ENCODE measurements at regions not wholly inside any gene's neighbourhood (a gene's known extent, or its start where the extent isn't known, plus 50 kb on each side); places are given as distances from the start of the nearest gene placed in this dataset.

GRCh38 chr1:232290570-232290969 is 339.4 kb downstream of the SIPA1L2 start:
- Mint-ChIP-seq H3K9me3 (no peaks in the 10 kb centered on the region), H3K4me3 (no peak overlapping the region), H3K27ac (no peak overlapping the region), H3K36me3 (no peaks in the 10 kb centered on the region), H3K4me1 (no peaks in the 10 kb centered on the region), H3K27me3 (peaks cover 2% of the 10 kb centered on the region)

GRCh38 chr1:232287676-232288569 is 342.0 kb downstream of the SIPA1L2 start:
- Mint-ChIP-seq H3K4me1 (no peaks in the 10 kb centered on the region), H3K9me3 (no peaks in the 10 kb centered on the region), H3K36me3 (no peaks in the 10 kb centered on the region), H3K27ac (no peak overlapping the region), H3K27me3 (peaks cover 2% of the 10 kb centered on the region), H3K4me3 (no peak overlapping the region)

- Mint-ChIP-seq H3K27me3 (no peaks in the 10 kb centered on the region), H3K27ac (no peak overlapping the region), H3K9me3 (no peaks in the 10 kb centered on the region), H3K4me3 (no peak overlapping the region), H3K4me1 (no peaks in the 10 kb centered on the region), H3K36me3 (no peaks in the 10 kb centered on the region)
Observed at GRCh38 chr1:232285138-232285537, 344.8 kb downstream of the SIPA1L2 start.

- Mint-ChIP-seq H3K36me3 (no peaks in the 10 kb centered on the region), H3K4me1 (no peaks in the 10 kb centered on the region), H3K27ac (no peak overlapping the region), H3K4me3 (no peak overlapping the region), H3K27me3 (no peaks in the 10 kb centered on the region), H3K9me3 (no peaks in the 10 kb centered on the region)
Observed at GRCh38 chr1:232283864-232284263, 346.1 kb downstream of the SIPA1L2 start.

- Mint-ChIP-seq H3K4me1 (no peaks in the 10 kb centered on the region), H3K27ac (no peak overlapping the region), H3K4me3 (no peak overlapping the region), H3K36me3 (no peaks in the 10 kb centered on the region), H3K9me3 (no peaks in the 10 kb centered on the region), H3K27me3 (no peaks in the 10 kb centered on the region)
Observed at GRCh38 chr1:232282498-232282897, 347.4 kb downstream of the SIPA1L2 start.

GRCh38 chr1:232280910-232281309 is 349.0 kb downstream of the SIPA1L2 start:
- Mint-ChIP-seq H3K27ac (no peak overlapping the region), H3K4me3 (no peak overlapping the region), H3K9me3 (no peaks in the 10 kb centered on the region), H3K4me1 (no peaks in the 10 kb centered on the region), H3K27me3 (no peaks in the 10 kb centered on the region), H3K36me3 (no peaks in the 10 kb centered on the region)

- no peak overlapping the region for H3K27ac Mint-ChIP-seq
- no peaks in the 10 kb centered on the region for H3K9me3 Mint-ChIP-seq
- H3K4me3 Mint-ChIP-seq, result no peak overlapping the region
- H3K27me3 Mint-ChIP-seq, result no peaks in the 10 kb centered on the region
- no peaks in the 10 kb centered on the region for H3K4me1 Mint-ChIP-seq
- no peaks in the 10 kb centered on the region for H3K36me3 Mint-ChIP-seq
Observed at GRCh38 chr1:232279909-232280400, 350.0 kb downstream of the SIPA1L2 start.

- Mint-ChIP-seq H3K4me1 (no peaks in the 10 kb centered on the region), H3K36me3 (no peaks in the 10 kb centered on the region), H3K9me3 (no peaks in the 10 kb centered on the region), H3K4me3 (no peak overlapping the region), H3K27ac (no peak overlapping the region), H3K27me3 (no peaks in the 10 kb centered on the region)
Observed at GRCh38 chr1:232278925-232279324, 351.0 kb downstream of the SIPA1L2 start.

- Mint-ChIP-seq H3K9me3 (no peaks in the 10 kb centered on the region), H3K36me3 (no peaks in the 10 kb centered on the region), H3K4me3 (no peak overlapping the region), H3K27ac (no peak overlapping the region), H3K27me3 (peaks cover 5% of the 10 kb centered on the region), H3K4me1 (no peaks in the 10 kb centered on the region)
Observed at GRCh38 chr1:232276651-232277050, 353.3 kb downstream of the SIPA1L2 start.

GRCh38 chr1:232274999-232275710 is 354.8 kb downstream of the SIPA1L2 start:
- no peak overlapping the region for H3K4me3 Mint-ChIP-seq
- no peaks in the 10 kb centered on the region for H3K9me3 Mint-ChIP-seq
- H3K27me3 Mint-ChIP-seq, result peaks cover 5% of the 10 kb centered on the region
- no peak overlapping the region for H3K27ac Mint-ChIP-seq
- H3K36me3 Mint-ChIP-seq, result no peaks in the 10 kb centered on the region
- H3K4me1 Mint-ChIP-seq, result no peaks in the 10 kb centered on the region

- H3K27ac Mint-ChIP-seq, result no peak overlapping the region
- no peaks in the 10 kb centered on the region for H3K9me3 Mint-ChIP-seq
- no peak overlapping the region for H3K4me3 Mint-ChIP-seq
- H3K4me1 Mint-ChIP-seq, result no peaks in the 10 kb centered on the region
- H3K27me3 Mint-ChIP-seq, result peaks cover 5% of the 10 kb centered on the region
- no peaks in the 10 kb centered on the region for H3K36me3 Mint-ChIP-seq
Observed at GRCh38 chr1:232274236-232274855, 355.6 kb downstream of the SIPA1L2 start.

GRCh38 chr1:232273011-232273410 is 356.9 kb downstream of the SIPA1L2 start:
- H3K4me1 Mint-ChIP-seq, result no peaks in the 10 kb centered on the region
- no peaks in the 10 kb centered on the region for H3K9me3 Mint-ChIP-seq
- no peaks in the 10 kb centered on the region for H3K36me3 Mint-ChIP-seq
- H3K27me3 Mint-ChIP-seq, result peaks cover 5% of the 10 kb centered on the region
- H3K27ac Mint-ChIP-seq, result no peak overlapping the region
- H3K4me3 Mint-ChIP-seq, result no peak overlapping the region

- no peaks in the 10 kb centered on the region for H3K36me3 Mint-ChIP-seq
- no peaks in the 10 kb centered on the region for H3K4me1 Mint-ChIP-seq
- H3K27ac Mint-ChIP-seq, result no peak overlapping the region
- H3K9me3 Mint-ChIP-seq, result no peaks in the 10 kb centered on the region
- no peak overlapping the region for H3K4me3 Mint-ChIP-seq
- H3K27me3 Mint-ChIP-seq, result peaks cover 5% of the 10 kb centered on the region
Observed at GRCh38 chr1:232271991-232272589, 357.8 kb downstream of the SIPA1L2 start.

- H3K27ac Mint-ChIP-seq, result no peak overlapping the region
- H3K4me1 Mint-ChIP-seq, result no peaks in the 10 kb centered on the region
- no peaks in the 10 kb centered on the region for H3K36me3 Mint-ChIP-seq
Observed at GRCh38 chr1:232271299-232271698, 358.6 kb downstream of the SIPA1L2 start.

GRCh38 chr1:232269988-232270387 is 359.9 kb downstream of the SIPA1L2 start:
- peaks cover 5% of the 10 kb centered on the region for H3K27me3 Mint-ChIP-seq
- no peaks in the 10 kb centered on the region for H3K36me3 Mint-ChIP-seq
- no peak overlapping the region for H3K4me3 Mint-ChIP-seq
- H3K27ac Mint-ChIP-seq, result no peak overlapping the region
- no peaks in the 10 kb centered on the region for H3K4me1 Mint-ChIP-seq
- no peaks in the 10 kb centered on the region for H3K9me3 Mint-ChIP-seq

More at GRCh38 chr1:232271299-232271698, 358.6 kb downstream of the SIPA1L2 start:
- H3K4me3 Mint-ChIP-seq, result no peak overlapping the region
- H3K9me3 Mint-ChIP-seq, result no peaks in the 10 kb centered on the region
- H3K27me3 Mint-ChIP-seq, result peaks cover 5% of the 10 kb centered on the region

All from activated naive CD4-positive, alpha-beta T cell treated with anti-CD3 and anti-CD28 coated beads, Interleukin-2, amount 50 U/mL, for 24 hours (primary cell).